Hematopoietic multipotent progenitor cell treated with erythropoietin and hydrocortisone succinate and interleukin-3 and kit ligand, for 4 days (in vitro differentiated cells): ENCODE measurements at regions not wholly inside any gene's neighbourhood (a gene's known extent, or its start where the extent isn't known, plus 50 kb on each side); places are given as distances from the start of the nearest gene placed in this dataset.

ENCODE experiments used
- DNase-seq: peaks from one replicate; pipeline ENCODE4 v3.0.0-alpha.2; 2015

DNA sequence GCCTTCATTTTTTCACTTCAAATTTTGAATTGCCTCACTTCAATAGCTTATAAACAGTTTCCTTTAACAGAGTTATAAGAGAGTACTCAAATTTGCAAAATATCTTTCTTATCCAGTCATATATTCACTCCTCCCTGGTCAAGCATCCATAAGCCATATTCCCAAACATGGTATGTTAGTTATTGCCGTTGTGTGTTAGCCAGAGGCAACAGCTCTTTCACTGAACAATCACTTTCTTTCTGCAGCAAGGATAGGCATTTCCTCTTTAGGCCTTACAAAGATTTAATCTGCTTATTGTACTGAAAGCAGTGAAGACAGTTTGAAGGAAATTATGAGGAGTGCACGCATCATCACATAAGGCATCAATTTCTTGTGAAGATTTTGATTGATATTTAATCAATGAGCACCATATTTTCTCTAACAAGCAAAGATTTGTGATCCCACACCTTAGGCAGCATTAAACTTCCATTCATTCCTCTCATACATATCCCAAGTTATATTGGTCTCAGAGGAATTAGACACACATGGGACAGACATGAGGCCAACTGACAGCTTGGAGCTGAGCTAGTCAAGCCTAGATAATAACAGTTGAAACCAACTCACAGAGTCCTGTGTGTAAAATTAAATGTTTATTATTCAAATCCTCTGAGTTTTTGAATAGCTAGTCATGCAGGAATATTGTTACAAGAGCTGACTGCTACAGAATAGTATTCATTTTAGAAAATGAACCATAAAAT is 80.0 kb upstream of the EPHA6 start:
- DNase-seq = no peak

GRCh38 chr3:96748139-96748538 is 66.3 kb upstream of the EPHA6 start:
- no peak for DNase-seq

- no peak for DNase-seq
Measured at GRCh38 chr3:96750094-96750767, 64.2 kb upstream of the EPHA6 start.

- DNase-seq = no peak
Measured at GRCh38 chr3:96753124-96753523, 61.3 kb upstream of the EPHA6 start.

- DNase-seq = no peak
Measured at GRCh38 chr3:96754128-96754527, 60.3 kb upstream of the EPHA6 start.

DNA sequence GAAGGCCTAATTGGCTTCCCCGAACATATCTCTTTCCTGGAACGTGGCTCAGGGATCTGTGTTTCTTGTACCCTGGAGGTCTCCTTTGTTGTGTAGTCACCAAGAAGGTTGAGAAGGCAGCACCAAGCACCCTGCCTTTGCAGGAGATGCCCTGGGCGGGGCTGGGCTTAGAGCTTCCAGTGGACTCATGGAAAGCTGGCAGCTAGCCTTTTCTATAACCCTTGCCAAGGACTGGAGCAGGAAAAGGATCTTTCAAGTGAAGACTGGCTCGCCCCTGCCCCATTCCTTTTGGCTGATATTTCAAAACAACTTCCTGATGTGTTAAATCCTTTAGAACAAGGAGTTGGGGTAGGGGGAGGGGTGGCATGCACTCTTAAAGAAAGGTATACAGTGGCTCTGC is 58.9 kb upstream of the EPHA6 start:
- no peak for DNase-seq

- no peak for DNase-seq
Measured at GRCh38 chr3:96756516-96756915, 57.9 kb upstream of the EPHA6 start.

GRCh38 chr3:96760956-96761355 is 53.4 kb upstream of the EPHA6 start:
- DNase-seq = no peak
